ENCODE measurements at regions not wholly inside any gene's neighbourhood (a gene's known extent, or its start where the extent isn't known, plus 50 kb on each side); places are given as distances from the start of the nearest gene placed in this dataset.

GRCh38 chr4:38414410-38414809 lies 249.6 kb upstream of the KLF3 start:
- H4K20me1 ChIP-seq (ENCODE audit: insufficient read depth): no peaks in the 10 kb centered on the region
- no peak for TF ChIP-seq POLR2AphosphoS5 (IDR thresholded peaks at IDR 0.05)
- TF ChIP-seq SMC3 (conservative IDR thresholded peaks at IDR 0.05; ENCODE audit: poor library complexity): no peak
- TF ChIP-seq EP300 (conservative IDR thresholded peaks at IDR 0.05; ENCODE audit: poor library complexity, severe bottlenecking): no peak
- TF ChIP-seq REST (IDR thresholded peaks at IDR 0.05; ENCODE audit: borderline replicate concordance): no peak
- TF ChIP-seq TAF1 (IDR thresholded peaks at IDR 0.05; ENCODE audit: low read depth): no peak
- TF ChIP-seq MXI1 (conservative IDR thresholded peaks at IDR 0.05; ENCODE audit: poor library complexity, severe bottlenecking): no peak
- TF ChIP-seq RAD21 (conservative IDR thresholded peaks at IDR 0.05): no peak
- TF ChIP-seq CTCF (IDR thresholded peaks at IDR 0.05; ENCODE audit: poor library complexity, severe bottlenecking): no peak
- no peak for TF ChIP-seq EZH2 (IDR thresholded peaks at IDR 0.05; ENCODE audit: borderline replicate concordance, insufficient read depth, low read length, poor library complexity, severe bottlenecking)
- H3K27me3 ChIP-seq (ENCODE audit: insufficient read depth, low read depth, low read length): no peaks in the 10 kb centered on the region
- no peak overlapping the region for H3K9ac ChIP-seq (ENCODE audit: low read length)
- H3K36me3 ChIP-seq (ENCODE audit: insufficient read depth, low read length): no peaks in the 10 kb centered on the region
- no peak overlapping the region for H3K4me3 ChIP-seq (ENCODE audit: low read length)
- no peak overlapping the region for H3K4me2 ChIP-seq (ENCODE audit: low read length)
- no peak overlapping the region for H2AFZ ChIP-seq (ENCODE audit: low read depth, low read length)
- H3K9me2 ChIP-seq (ENCODE audit: insufficient read depth, low read length): no peaks in the 10 kb centered on the region
- no peaks in the 10 kb centered on the region for H3K79me2 ChIP-seq (replicated peaks; ENCODE audit: insufficient read depth, low read length)
- H3F3A ChIP-seq (ENCODE audit: insufficient read depth, low read length, poor library complexity, severe bottlenecking): no peaks in the 10 kb centered on the region
- H3K27ac ChIP-seq (ENCODE audit: low read length): no peak overlapping the region
- no peaks in the 10 kb centered on the region for H3K9me3 ChIP-seq (ENCODE audit: low read length)

GRCh38 chr4:38415682-38416081 lies 248.3 kb upstream of the KLF3 start:
- TF ChIP-seq POLR2AphosphoS5 (IDR thresholded peaks at IDR 0.05): no peak
- no peak for TF ChIP-seq EP300 (conservative IDR thresholded peaks at IDR 0.05; ENCODE audit: poor library complexity, severe bottlenecking)
- TF ChIP-seq RAD21 (conservative IDR thresholded peaks at IDR 0.05): no peak
- no peak for TF ChIP-seq CTCF (IDR thresholded peaks at IDR 0.05; ENCODE audit: poor library complexity, severe bottlenecking)
- TF ChIP-seq REST (IDR thresholded peaks at IDR 0.05; ENCODE audit: borderline replicate concordance): no peak
- no peak for TF ChIP-seq MXI1 (conservative IDR thresholded peaks at IDR 0.05; ENCODE audit: poor library complexity, severe bottlenecking)
- no peak for TF ChIP-seq TAF1 (IDR thresholded peaks at IDR 0.05; ENCODE audit: low read depth)
- TF ChIP-seq SMC3 (conservative IDR thresholded peaks at IDR 0.05; ENCODE audit: poor library complexity): no peak
- no peak for TF ChIP-seq EZH2 (IDR thresholded peaks at IDR 0.05; ENCODE audit: borderline replicate concordance, insufficient read depth, low read length, poor library complexity, severe bottlenecking)
- H3K9me2 ChIP-seq (ENCODE audit: insufficient read depth, low read length): no peaks in the 10 kb centered on the region
- H3K4me2 ChIP-seq (ENCODE audit: low read length): no peak overlapping the region
- no peak overlapping the region for H3K4me3 ChIP-seq (ENCODE audit: low read length)
- H2AFZ ChIP-seq (ENCODE audit: low read depth, low read length): no peak overlapping the region
- H3K27ac ChIP-seq (ENCODE audit: low read length): no peak overlapping the region
- no peaks in the 10 kb centered on the region for H3K36me3 ChIP-seq (ENCODE audit: insufficient read depth, low read length)
- H3K9ac ChIP-seq (ENCODE audit: low read length): no peak overlapping the region
- H3K9me3 ChIP-seq (ENCODE audit: low read length): no peaks in the 10 kb centered on the region
- no peaks in the 10 kb centered on the region for H3K27me3 ChIP-seq (ENCODE audit: insufficient read depth, low read depth, low read length)
- H4K20me1 ChIP-seq (ENCODE audit: insufficient read depth): no peaks in the 10 kb centered on the region
- H3F3A ChIP-seq (ENCODE audit: insufficient read depth, low read length, poor library complexity, severe bottlenecking): no peaks in the 10 kb centered on the region
- no peaks in the 10 kb centered on the region for H3K79me2 ChIP-seq (replicated peaks; ENCODE audit: insufficient read depth, low read length)
